ENCODE measurements at regions not wholly inside any gene's neighbourhood (a gene's known extent, or its start where the extent isn't known, plus 50 kb on each side); places are given as distances from the start of the nearest gene placed in this dataset.

GRCh38 chr6:100137759-100138158, 143.7 kb upstream of the MCHR2 start:
- no peak for DNase-seq

GRCh38 chr6:100136590-100136989, 142.6 kb upstream of the MCHR2 start:
- no peak for DNase-seq

GRCh38 chr6:100135977-100136376, 142.0 kb upstream of the MCHR2 start:
- DNase-seq, result no peak

- no peak for DNase-seq
These were observed 140.7 kb upstream of the MCHR2 start for GRCh38 chr6:100134703-100135102.

- no peak for DNase-seq
These were observed 140.3 kb upstream of the MCHR2 start for GRCh38 chr6:100134297-100134696.

- DNase-seq, result no peak
These were observed 138.0 kb upstream of the MCHR2 start for GRCh38 chr6:100132005-100132404.

GRCh38 chr6:100130630-100131029, 136.6 kb upstream of the MCHR2 start:
- no peak for DNase-seq

GRCh38 chr6:100126790-100127484, 132.9 kb upstream of the MCHR2 start:
- DNase-seq, result no peak

- no peak for DNase-seq
These were observed 128.0 kb upstream of the MCHR2 start for GRCh38 chr6:100121854-100122609.

GRCh38 chr6:100119261-100119660, 125.2 kb upstream of the MCHR2 start:
- DNase-seq, result no peak

GRCh38 chr6:100118301-100118700, 124.3 kb upstream of the MCHR2 start:
- no peak for DNase-seq

GRCh38 chr6:100117680-100118079, 123.7 kb upstream of the MCHR2 start:
- no peak for DNase-seq

GRCh38 chr6:100116411-100117194, 122.6 kb upstream of the MCHR2 start:
- DNase-seq, result peak; percentile 25 to 31

- DNase-seq, result no peak
These were observed 121.5 kb upstream of the MCHR2 start for GRCh38 chr6:100115407-100116101.

- no peak for DNase-seq
These were observed 119.0 kb upstream of the MCHR2 start for GRCh38 chr6:100112855-100113508.

GRCh38 chr6:100105919-100106529, 112.0 kb upstream of the MCHR2 start:
- no peak for DNase-seq

GRCh38 chr6:100105138-100105537, 111.1 kb upstream of the MCHR2 start:
- no peak for DNase-seq

- DNase-seq, result no peak
These were observed 109.9 kb upstream of the MCHR2 start for GRCh38 chr6:100103931-100104330.

- no peak for DNase-seq
These were observed 109.2 kb upstream of the MCHR2 start for GRCh38 chr6:100103194-100103593.

- DNase-seq, result no peak
These were observed 107.6 kb upstream of the MCHR2 start for GRCh38 chr6:100101644-100102043.

GRCh38 chr6:100100776-100101175, 106.8 kb upstream of the MCHR2 start:
- DNase-seq, result no peak
